ENCODE measurements at regions not wholly inside any gene's neighbourhood (a gene's known extent, or its start where the extent isn't known, plus 50 kb on each side); places are given as distances from the start of the nearest gene placed in this dataset.

- no peak for TF ChIP-seq CTCF (IDR thresholded peaks at IDR 0.05)
- TF ChIP-seq EP300 (IDR thresholded peaks at IDR 0.05), result no peak
Measured at GRCh38 chr3:27607370-27607769, 114.8 kb downstream of the EOMES start.

Data from ovary (tissue), 3 donors.